CD4-positive, alpha-beta T cell (primary cell): ENCODE measurements at regions not wholly inside any gene's neighbourhood (a gene's known extent, or its start where the extent isn't known, plus 50 kb on each side); places are given as distances from the start of the nearest gene placed in this dataset.

Experiments used
- ATAC-seq: fragments of 200-7000 bp; cut with Tn5 transposase; one replicate; pipeline ENCODE4 v1.10.0; 2022; ENCODE audit warnings: mild to moderate bottlenecking; ENCODE audit not compliant: poor library complexity
- CTCF ChIA-PET: fragments of 350-600 bp; sonication (Branson Sonifier 250); formaldehyde crosslinking; loops from one replicate; lab custom pipeline; 2021; ENCODE audit warnings: antibody characterized with exemption, inconsistent platforms; lab: Charles Lee
- POLR2A ChIA-PET: fragments of 350-600 bp; sonication (Branson Sonifier 250); formaldehyde crosslinking; loops from one replicate; lab custom pipeline; 2021; ENCODE audit warnings: antibody characterized with exemption, inconsistent platforms; lab: Charles Lee
- DNase-seq, 14 experiments: peaks; one replicate each; pipeline ENCODE4 v3.0.0-alpha.2; 2013 to 2020; ENCODE audit warnings: mixed read lengths in 2 of 14
- H3K27ac ChIP-seq, 2 donors: one replicate each; pipeline versions ENCODE4 v1.5.1 to v1.7.0; 2013; ENCODE audit warnings: low read length in 2 of 2, low read depth in 1 of 2, mild to moderate bottlenecking in 1 of 2
- H3K27me3 ChIP-seq, 2 experiments: 1 replicate in 1 of 2; 2 replicates in 1 of 2; pipeline versions ENCODE4 v1.6.1 to v1.7.0; 2013; ENCODE audit warnings: low read length in 2 of 2, control low read depth in 1 of 2, mild to moderate bottlenecking in 1 of 2, moderate library complexity in 1 of 2; ENCODE audit not compliant: insufficient read depth in 2 of 2, control insufficient read depth in 1 of 2
- H3K36me3 ChIP-seq: one replicate; pipeline ENCODE4 v1.6.1; 2013; ENCODE audit warnings: low read length, control low read depth; ENCODE audit not compliant: insufficient read depth
- H3K4me1 ChIP-seq: one replicate; pipeline ENCODE4 v1.6.1; 2013; ENCODE audit warnings: low read length, control low read depth; ENCODE audit not compliant: insufficient read depth
- H3K4me3 ChIP-seq: one replicate; pipeline ENCODE4 v1.5.1; 2013; ENCODE audit warnings: mild to moderate bottlenecking, low read length, moderate library complexity
- H3K9me3 ChIP-seq, 2 experiments: 1 replicate in 1 of 2; 2 replicates in 1 of 2; pipeline versions ENCODE4 v1.6.1 to v1.7.0; 2013; ENCODE audit warnings: low read length in 2 of 2, mild to moderate bottlenecking in 2 of 2, control low read depth in 1 of 2, moderate library complexity in 1 of 2; ENCODE audit not compliant: control insufficient read depth in 1 of 2, insufficient read depth in 1 of 2
- H3K27ac Mint-ChIP-seq: one replicate; pipeline ENCODE4 v1.8.0; 2020; ENCODE audit warnings: mixed read lengths
- H3K27me3 Mint-ChIP-seq: one replicate; pipeline ENCODE4 v1.8.0; 2021; ENCODE audit warnings: mixed read lengths
- H3K36me3 Mint-ChIP-seq: one replicate; pipeline ENCODE4 v1.8.0; 2021; ENCODE audit warnings: low read depth, mixed read lengths
- H3K4me1 Mint-ChIP-seq: one replicate; pipeline ENCODE4 v1.8.0; 2021; ENCODE audit warnings: low read depth, mixed read lengths
- H3K4me3 Mint-ChIP-seq: one replicate; pipeline ENCODE4 v1.8.0; 2020; ENCODE audit warnings: mild to moderate bottlenecking, mixed read lengths
- H3K9me3 Mint-ChIP-seq: one replicate; pipeline ENCODE4 v1.8.0; 2020; ENCODE audit warnings: mixed read lengths
- intact Hi-C, 2 experiments: fragments of 100-400 bp; cut with DNase I in 1 of 2; cut with micrococcal nuclease in 1 of 2; formaldehyde crosslinking; loops; one replicate each; pipeline versions ENCODE4 v1.15.1 to v1.9.0; 2023 to 2025; cut with DNase I, micrococcal nuclease
- TF ChIP-seq, protein P1 (sequence below): fragments of 200-600 bp; IDR thresholded peaks from one replicate; pipeline ENCODE4 v1.8.0; 2022; ENCODE audit warnings: antibody characterized with exemption, mild to moderate bottlenecking

DNA sequence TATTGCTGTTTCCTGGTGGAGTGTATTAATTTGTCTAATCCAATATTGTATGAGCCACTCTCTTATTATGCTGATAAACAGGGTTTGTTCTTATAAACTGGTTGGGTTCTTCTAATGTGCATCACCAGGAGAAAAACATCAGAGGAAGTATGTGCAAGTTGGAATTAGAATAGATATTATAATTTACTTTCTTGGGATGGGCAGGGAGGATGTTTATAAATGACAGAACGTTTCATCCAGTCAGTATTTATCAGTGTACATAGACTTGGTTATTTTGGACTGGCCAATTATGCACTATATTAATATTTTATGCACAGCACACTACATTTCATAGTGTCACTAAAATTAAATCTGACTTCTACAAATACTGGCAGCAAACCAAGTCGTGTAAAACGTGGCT is 495.8 kb downstream of the PSAT1 start:
- ChIA-PET POLR2A (no interaction called here), CTCF (no interaction called here)
- H3K4me1 ChIP-seq: no peaks in the 10 kb centered on the region
- Mint-ChIP-seq H3K4me1 (no peaks in the 10 kb centered on the region), H3K36me3 (no peaks in the 10 kb centered on the region), H3K9me3 (peaks cover 2% of the 10 kb centered on the region), H3K27ac (no peak overlapping the region), H3K27me3 (no peaks in the 10 kb centered on the region), H3K4me3 (no peak overlapping the region)
- H3K36me3 ChIP-seq: no peaks in the 10 kb centered on the region
- TF ChIP-seq, protein P1, sequence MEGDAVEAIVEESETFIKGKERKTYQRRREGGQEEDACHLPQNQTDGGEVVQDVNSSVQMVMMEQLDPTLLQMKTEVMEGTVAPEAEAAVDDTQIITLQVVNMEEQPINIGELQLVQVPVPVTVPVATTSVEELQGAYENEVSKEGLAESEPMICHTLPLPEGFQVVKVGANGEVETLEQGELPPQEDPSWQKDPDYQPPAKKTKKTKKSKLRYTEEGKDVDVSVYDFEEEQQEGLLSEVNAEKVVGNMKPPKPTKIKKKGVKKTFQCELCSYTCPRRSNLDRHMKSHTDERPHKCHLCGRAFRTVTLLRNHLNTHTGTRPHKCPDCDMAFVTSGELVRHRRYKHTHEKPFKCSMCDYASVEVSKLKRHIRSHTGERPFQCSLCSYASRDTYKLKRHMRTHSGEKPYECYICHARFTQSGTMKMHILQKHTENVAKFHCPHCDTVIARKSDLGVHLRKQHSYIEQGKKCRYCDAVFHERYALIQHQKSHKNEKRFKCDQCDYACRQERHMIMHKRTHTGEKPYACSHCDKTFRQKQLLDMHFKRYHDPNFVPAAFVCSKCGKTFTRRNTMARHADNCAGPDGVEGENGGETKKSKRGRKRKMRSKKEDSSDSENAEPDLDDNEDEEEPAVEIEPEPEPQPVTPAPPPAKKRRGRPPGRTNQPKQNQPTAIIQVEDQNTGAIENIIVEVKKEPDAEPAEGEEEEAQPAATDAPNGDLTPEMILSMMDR: no peak
- intact Hi-C loops: no loop called here
- H3K27me3 ChIP-seq: no peaks in the 10 kb centered on the region
- DNase-seq: no peak
- ATAC-seq: no peak
- no peak overlapping the region for H3K27ac ChIP-seq
- H3K4me3 ChIP-seq: no peak overlapping the region
- no peaks in the 10 kb centered on the region for H3K9me3 ChIP-seq

DNA sequence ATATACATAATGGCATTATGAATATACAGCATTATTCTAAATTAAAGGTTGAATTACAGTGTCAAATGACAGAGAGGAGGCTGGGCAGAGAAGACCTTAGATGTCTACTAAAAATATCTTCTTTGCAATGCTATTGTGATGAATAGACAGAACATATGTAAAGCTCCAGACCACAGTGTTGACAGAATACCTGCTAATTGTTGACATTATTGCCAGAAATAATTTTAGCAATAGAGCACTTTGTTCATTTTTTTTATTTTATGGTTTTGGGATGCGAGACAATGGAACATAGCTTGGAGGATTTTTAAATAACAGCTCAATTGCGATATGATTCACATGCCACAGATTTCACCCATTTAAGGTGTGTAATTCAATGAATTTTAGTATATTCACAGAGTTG is 508.8 kb downstream of the PSAT1 start:
- Mint-ChIP-seq H3K36me3 (no peaks in the 10 kb centered on the region), H3K9me3 (peaks cover 2% of the 10 kb centered on the region), H3K4me3 (no peak overlapping the region), H3K27me3 (peaks cover 5% of the 10 kb centered on the region), H3K4me1 (no peaks in the 10 kb centered on the region), H3K27ac (no peak overlapping the region)
- Histone ChIP-seq H3K36me3 (no peaks in the 10 kb centered on the region), H3K4me1 (no peaks in the 10 kb centered on the region), H3K27me3 (no peaks in the 10 kb centered on the region), H3K9me3 (peaks cover 0 to 4% of the 10 kb centered on the region in 2 experiments), H3K27ac (no peak overlapping the region), H3K4me3 (no peak overlapping the region)
- intact Hi-C loops: loop anchor here in 1 of 2 experiments (10.0 kb wide), 1 partner anchor 59 kb away; no protein-coding TSS in a partner anchor
- ATAC-seq (no peak), DNase-seq (no peak)
- ChIA-PET POLR2A (no interaction called here), CTCF (no interaction called here)
- TF ChIP-seq, protein P1: no peak

DNA sequence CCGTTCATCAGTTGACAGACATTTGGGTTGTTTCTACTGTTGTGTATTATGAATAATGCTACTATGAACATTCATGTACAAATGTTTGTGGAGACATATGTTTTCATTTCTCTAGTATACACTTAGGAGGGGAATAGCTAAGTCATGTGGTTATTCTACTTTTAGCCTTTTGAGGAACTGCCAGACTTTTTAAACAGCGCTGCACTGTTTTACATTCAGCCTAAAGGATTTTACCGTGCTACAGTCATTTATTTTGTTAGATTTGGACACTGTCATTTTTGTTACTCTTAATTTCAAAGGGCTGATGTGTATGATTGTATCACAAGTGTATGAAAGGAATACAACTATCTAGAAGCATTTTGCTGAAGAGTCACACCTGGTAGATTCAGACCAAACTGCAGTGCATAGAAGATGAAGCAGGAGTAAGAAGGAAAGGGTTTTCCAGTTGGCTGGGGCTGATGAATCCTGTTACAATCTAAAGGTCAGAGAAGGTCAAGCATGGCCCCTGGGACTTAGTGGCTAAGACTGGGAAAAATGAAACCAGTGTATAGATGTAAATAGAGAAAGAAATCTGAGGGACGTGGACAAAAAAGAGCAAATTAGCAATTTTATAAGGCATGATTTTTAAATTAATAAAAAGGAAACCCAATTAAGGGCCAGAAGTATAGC is 509.7 kb downstream of the PSAT1 start:
- intact Hi-C loops: loop anchor here in 1 of 2 experiments (10.0 kb wide), 1 partner anchor 58 kb away; no protein-coding TSS in a partner anchor
- Histone ChIP-seq H3K36me3 (no peaks in the 10 kb centered on the region), H3K27me3 (no peaks in the 10 kb centered on the region), H3K4me1 (no peaks in the 10 kb centered on the region), H3K4me3 (no peak overlapping the region), H3K9me3 (peaks cover 0 to 4% of the 10 kb centered on the region in 2 experiments), H3K27ac (no peak overlapping the region)
- ATAC-seq: no peak
- ChIA-PET POLR2A (no interaction called here), CTCF (no interaction called here)
- no peaks in the 10 kb centered on the region for H3K36me3 Mint-ChIP-seq
- DNase-seq: no peak
- peaks cover 2% of the 10 kb centered on the region for H3K9me3 Mint-ChIP-seq
- H3K27ac Mint-ChIP-seq: no peak overlapping the region
- no peaks in the 10 kb centered on the region for H3K4me1 Mint-ChIP-seq
- peaks cover 5% of the 10 kb centered on the region for H3K27me3 Mint-ChIP-seq
- TF ChIP-seq, protein P1: no peak
- H3K4me3 Mint-ChIP-seq: no peak overlapping the region
